ENCODE measurements at regions not wholly inside any gene's neighbourhood (a gene's known extent, or its start where the extent isn't known, plus 50 kb on each side); places are given as distances from the start of the nearest gene placed in this dataset.
"Not testable (repeated sequence)": the region's sequence is repeated elsewhere in the genome, so short reads cannot be mapped to it uniquely, and the experiment has no call there.

GRCh38 chr4:9110700-9111099 lies 59.5 kb upstream of the FAM90A26 start:
- DNase-seq (ENCODE audit: low read depth, low spot score): not testable (repeated sequence)

GRCh38 chr4:9103148-9103524 lies 67.1 kb upstream of the FAM90A26 start:
- not testable (repeated sequence) for DNase-seq (ENCODE audit: low read depth, low spot score)

DNA sequence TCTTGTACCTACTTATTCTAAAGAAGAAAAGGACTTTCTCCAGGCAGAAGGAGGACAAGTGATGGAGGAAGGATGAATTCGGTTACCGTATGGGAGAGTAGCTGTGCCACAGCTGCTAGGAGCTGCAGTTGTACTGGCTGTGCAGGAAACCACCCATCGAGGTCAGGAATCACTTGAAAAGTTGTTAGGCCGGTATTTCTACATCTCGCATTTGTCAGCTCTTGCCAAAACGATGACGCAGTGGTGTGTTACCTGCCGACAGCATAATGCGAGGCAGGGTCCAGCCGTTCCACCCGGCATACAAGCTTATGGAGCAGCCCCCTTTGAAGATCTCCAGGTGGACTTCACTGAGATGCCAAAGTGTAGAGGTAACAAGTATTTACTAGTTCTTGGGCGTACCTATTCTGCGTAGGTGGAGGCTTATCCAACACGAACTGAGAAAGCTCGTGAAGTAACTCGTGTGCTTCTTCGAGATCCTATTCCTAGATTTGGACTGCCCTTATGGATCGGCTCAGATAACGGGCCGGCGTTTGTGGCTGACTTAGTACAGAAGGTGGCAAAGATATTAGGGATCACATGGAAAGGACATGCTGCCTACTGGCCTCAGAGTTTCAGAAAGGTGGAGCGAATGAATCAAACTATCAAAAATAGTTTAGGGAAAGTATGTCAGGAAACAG lies 67.6 kb upstream of the FAM90A26 start:
- DNase-seq (ENCODE audit: low read depth, low spot score): not testable (repeated sequence)

- not testable (repeated sequence) for DNase-seq (ENCODE audit: low read depth, low spot score)
These were observed 73.9 kb upstream of the FAM90A26 start for GRCh38 chr4:9096330-9096729.

GRCh38 chr4:9078796-9079195 lies 91.4 kb upstream of the FAM90A26 start:
- DNase-seq (ENCODE audit: low read depth, low spot score): not testable (repeated sequence)

GRCh38 chr4:9076974-9077373 lies 93.2 kb upstream of the FAM90A26 start:
- DNase-seq (ENCODE audit: low read depth, low spot score): not testable (repeated sequence)

- DNase-seq (ENCODE audit: low read depth, low spot score): not testable (repeated sequence)
These were observed 93.7 kb upstream of the FAM90A26 start for GRCh38 chr4:9076486-9076885.

DNA sequence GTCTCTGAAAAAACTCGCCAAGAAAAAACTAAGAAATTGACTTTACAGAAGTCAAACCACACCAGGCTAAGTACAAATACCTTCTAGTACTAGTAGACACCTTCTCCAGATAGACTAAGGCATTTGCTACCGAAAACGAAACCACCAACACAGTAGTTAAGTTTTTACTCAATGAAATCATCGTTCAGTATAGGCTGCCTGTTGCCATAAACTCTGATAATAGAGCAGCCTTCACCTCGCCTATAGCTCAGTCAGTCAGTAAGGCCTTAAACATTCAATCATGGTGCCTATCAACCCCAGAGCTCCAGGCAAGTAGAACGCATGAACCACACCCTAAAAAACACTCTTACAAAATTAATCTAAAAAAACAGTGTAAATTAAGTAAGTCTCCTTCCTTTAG lies 96.8 kb upstream of the FAM90A26 start:
- DNase-seq (ENCODE audit: low read depth, low spot score): not testable (repeated sequence)

DNA sequence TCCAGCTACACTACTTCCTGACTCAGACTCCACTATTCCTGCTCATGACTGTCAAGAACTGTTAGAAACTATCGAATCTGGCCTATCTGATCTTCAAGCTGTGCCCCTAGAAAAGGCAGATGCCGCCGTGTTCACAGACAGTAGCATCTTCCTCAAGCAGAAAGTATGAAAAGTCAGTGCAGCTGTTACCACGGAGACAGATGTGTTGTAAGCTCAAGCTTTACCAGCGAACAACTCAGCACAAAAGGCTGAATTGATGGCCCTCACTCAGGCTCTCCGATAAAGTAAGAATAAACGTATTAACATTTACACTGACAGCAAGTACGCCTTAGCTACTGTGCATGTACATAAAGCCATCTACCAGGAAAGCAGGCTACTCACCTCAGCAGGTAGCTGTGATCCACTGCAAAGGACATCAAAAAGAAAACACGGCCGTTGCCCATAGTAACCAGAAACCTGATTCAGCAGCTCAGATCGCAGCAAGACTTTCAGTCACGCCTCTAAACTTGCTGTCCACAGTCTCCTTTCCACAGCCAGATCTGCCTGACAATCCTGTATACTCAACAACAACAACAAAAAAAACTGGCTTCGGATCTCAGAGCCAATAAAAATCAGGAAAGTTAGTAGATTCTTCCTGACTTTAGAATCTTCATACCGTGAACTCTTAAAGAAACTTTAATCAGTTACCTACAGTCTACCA lies 97.5 kb upstream of the FAM90A26 start:
- DNase-seq (ENCODE audit: low read depth, low spot score): not testable (repeated sequence)

DNA sequence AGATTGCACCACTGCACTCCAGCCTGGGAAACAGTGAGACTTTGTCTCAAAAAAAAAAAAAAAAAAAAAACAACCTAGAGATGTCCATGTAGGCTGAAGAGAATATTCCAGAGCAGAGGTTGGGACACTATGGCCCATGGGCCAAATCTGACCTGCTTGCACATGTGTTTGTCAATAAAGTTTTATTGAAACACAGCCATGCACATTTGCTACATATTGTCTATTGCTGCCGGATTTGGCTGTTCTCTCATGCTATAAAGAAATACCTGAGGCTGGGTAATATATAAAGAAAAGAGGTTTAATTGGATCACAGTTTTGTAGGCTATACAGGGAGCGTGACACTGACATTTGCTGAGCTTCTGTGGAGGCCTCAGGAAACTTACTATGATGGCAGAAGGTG lies 102.3 kb upstream of the FAM90A26 start:
- DNase-seq (ENCODE audit: low read depth, low spot score): not testable (repeated sequence)

- DNase-seq (ENCODE audit: low read depth, low spot score): not testable (repeated sequence)
These were observed 106.6 kb upstream of the FAM90A26 start for GRCh38 chr4:9063612-9064011.

DNA sequence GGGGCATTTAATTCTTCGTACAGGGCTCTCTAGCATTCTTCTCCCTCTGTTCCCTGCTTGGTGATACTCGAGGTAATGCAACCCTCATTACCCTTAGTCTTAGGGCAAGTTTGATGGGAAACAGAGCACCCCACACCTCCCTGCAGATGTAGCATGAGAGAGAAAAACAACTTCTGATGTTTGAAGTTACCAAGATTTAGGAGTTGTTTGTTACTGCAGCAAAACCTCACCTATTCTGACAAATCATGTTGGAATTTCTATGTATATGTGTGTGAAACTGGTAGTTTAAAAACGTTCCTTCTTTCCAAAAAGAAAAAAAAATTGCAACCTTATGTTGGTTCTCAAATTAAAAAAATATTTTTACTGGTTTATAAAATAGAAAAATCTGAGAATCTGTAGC lies 145.3 kb upstream of the FAM90A26 start:
- not testable (repeated sequence) for DNase-seq (ENCODE audit: low read depth, low spot score)

GRCh38 chr4:9009792-9010191 lies 138.2 kb upstream of the HMX1 start:
- not testable (repeated sequence) for DNase-seq (ENCODE audit: low read depth, low spot score)

DNA sequence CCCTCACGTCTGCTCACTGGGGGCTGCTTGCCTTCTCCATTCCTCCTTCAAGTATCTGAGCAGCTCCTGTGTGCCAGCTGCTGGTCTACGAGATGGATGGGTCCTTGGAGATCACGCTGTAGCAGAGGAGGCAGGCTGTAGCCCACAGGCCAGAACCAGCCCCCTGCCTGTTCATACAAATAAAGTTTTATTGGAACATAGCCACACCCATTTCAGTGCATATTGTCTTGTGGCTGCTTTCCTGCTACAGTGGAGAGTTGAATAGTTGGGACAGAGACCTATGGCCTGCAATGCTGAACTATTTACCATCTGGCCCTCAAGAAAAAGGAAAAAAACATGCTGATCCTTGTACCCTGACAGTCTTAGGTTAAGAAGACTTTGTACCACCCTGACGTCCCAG lies 136.8 kb upstream of the HMX1 start:
- not testable (repeated sequence) for DNase-seq (ENCODE audit: low read depth, low spot score)

- DNase-seq (ENCODE audit: low read depth, low spot score): not testable (repeated sequence)
These were observed 129.5 kb upstream of the HMX1 start for GRCh38 chr4:9001153-9001552.

GRCh38 chr4:9000505-9001001 lies 128.9 kb upstream of the HMX1 start:
- peak; percentile 6 for DNase-seq (ENCODE audit: low read depth, low spot score)

- not testable (repeated sequence) for DNase-seq (ENCODE audit: low read depth, low spot score)
These were observed 121.3 kb upstream of the HMX1 start for GRCh38 chr4:8992981-8993380.

GRCh38 chr4:8991449-8991848 lies 119.8 kb upstream of the HMX1 start:
- DNase-seq (ENCODE audit: low read depth, low spot score): not testable (repeated sequence)

GRCh38 chr4:8990341-8990740 lies 118.7 kb upstream of the HMX1 start:
- not testable (repeated sequence) for DNase-seq (ENCODE audit: low read depth, low spot score)

DNA sequence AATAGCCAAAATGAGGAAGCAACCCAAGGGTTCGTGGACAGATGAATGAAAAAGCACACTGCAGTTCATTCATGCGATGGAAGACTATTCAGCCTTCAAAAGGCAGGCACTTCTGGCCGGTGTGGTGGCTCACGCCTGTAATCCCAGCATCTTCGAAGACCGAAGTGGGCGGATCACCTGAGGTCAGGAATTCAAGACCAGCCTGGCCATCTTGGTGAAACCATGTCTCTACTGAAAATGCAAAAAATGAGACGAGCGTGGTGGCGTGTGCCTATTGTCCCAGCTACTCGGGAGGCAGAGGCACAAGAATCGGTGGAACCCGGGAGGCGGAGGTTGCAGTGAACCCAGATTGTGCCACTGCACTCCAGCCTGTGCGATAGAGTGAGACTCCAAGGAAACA lies 114.1 kb upstream of the HMX1 start:
- DNase-seq (ENCODE audit: low read depth, low spot score): not testable (repeated sequence)

DNA sequence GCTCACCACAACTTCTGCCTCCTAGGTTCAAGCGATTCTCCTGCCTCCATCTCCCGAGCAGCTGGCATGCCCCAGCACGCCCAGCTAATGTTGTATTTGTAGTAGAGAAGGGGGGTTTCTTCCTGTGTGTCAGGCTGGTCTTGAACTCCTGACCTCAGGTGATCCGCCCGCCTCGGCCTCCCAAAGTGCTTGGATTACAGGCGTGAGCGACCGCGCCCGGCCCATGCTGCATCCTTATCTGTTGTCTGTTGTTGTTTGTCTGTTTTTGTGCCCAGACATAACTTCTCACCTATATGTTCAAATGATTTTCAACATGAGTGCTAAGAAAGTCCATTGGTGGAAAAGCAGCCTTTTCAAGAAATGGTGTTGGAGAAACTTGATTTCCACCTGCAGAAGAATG lies 113.0 kb upstream of the HMX1 start:
- not testable (repeated sequence) for DNase-seq (ENCODE audit: low read depth, low spot score)

- not testable (repeated sequence) for DNase-seq (ENCODE audit: low read depth, low spot score)
These were observed 112.3 kb upstream of the HMX1 start for GRCh38 chr4:8983921-8984320.
